Hypothalamus (tissue), 51 donors: ENCODE measurements at regions not wholly inside any gene's neighbourhood (a gene's known extent, or its start where the extent isn't known, plus 50 kb on each side); places are given as distances from the start of the nearest gene placed in this dataset.

Source experiments
- DNase-seq, 51 donors: peaks; one replicate each; lab custom pipeline; 2025; lab: John Stamatoyannopoulos, UW

DNA sequence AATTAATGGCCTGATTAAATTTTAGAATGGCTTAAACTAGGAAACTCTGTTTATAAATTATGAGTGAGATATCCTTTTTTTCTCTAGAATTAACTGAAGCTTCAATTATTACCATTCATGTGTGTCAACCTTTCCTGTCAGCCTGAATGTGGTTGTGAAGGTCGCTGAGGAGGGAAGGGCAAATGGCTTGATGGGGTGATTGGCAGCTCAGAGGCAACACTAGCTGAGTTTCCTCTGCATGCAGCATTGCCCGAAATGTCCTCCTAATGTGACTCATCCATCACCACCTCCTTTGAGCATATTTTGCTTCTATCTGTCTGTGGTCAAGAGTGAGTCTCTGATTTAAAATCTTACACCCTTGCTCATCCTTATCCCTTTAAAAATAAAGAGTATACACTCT lies 281.9 kb downstream of the TENT4A start:
- DNase-seq: no peak

DNA sequence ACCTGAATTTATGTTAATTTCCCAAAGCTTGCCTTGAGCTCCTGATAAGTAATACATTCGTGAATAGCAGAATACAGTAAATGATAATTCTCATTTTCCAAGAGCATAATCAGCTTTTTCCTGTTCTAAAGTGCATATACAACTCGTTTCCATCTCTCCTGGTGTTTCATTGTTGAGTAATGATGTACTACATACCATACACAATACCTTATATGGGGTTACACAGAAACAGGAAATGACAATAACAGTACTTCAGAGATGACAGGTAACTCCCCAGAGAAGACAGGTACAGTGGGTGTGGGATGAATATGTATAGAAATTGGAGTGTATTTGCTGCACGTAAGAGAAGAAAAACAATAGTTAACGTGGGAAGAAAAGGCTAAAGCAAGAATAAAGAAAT lies 287.1 kb downstream of the TENT4A start:
- peak in 1 of 51 donors; percentile 39 for DNase-seq

DNA sequence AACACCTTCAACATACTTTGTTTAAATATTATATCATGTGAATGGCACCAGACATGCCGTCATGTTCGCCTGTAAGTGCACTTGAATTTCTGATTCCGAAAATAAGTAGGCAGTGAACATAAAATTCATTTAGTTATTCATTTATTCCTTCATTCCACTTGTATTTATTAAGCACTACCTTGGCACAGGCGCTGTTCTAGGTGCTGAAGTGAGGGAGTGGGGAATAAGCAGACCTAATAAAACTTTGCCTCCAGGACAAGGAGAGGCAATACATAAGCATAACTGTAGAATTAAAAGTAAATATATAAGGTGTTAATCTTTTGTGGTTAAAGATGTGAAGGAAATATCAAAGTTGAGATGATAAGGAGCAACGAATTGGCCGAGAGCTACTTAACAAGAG lies 297.4 kb downstream of the TENT4A start:
- no peak for DNase-seq

DNA sequence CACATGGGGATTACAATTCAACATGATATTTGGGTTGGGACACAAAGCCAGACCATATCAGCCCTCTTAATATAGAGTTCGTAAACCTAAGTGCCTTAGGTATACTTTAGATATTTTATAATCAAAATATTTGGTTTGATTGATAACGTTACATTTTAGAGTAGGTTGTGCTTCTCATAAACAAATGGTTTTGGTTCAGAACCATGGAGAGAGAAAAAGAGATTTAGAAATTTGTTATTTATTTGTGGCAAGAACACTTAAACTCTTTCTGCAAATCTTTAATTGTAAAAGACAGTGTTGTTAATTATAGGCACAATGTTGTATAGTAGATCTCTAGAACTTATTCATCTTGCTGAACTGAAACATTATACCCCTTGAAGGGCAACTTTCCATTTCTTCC lies 298.8 kb downstream of the TENT4A start:
- DNase-seq: no peak

DNA sequence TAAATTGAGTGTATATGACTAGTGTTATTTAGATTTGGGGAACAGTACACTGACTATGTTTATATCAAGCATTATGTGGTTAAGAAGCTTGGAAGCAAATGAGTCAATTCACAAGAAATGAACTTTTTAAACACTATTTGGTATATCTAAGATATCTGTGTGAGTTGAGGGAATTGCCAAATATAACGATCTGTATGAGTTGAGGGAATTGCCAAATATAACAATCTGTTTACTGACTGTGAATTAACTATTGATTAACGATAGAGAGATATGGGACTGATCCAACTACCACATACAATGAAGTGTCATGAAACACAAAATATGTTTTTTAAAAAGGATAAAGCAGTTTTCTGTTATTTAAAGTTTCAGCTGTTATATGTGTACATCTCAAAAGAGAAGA lies 301.4 kb downstream of the TENT4A start:
- no peak for DNase-seq

DNA sequence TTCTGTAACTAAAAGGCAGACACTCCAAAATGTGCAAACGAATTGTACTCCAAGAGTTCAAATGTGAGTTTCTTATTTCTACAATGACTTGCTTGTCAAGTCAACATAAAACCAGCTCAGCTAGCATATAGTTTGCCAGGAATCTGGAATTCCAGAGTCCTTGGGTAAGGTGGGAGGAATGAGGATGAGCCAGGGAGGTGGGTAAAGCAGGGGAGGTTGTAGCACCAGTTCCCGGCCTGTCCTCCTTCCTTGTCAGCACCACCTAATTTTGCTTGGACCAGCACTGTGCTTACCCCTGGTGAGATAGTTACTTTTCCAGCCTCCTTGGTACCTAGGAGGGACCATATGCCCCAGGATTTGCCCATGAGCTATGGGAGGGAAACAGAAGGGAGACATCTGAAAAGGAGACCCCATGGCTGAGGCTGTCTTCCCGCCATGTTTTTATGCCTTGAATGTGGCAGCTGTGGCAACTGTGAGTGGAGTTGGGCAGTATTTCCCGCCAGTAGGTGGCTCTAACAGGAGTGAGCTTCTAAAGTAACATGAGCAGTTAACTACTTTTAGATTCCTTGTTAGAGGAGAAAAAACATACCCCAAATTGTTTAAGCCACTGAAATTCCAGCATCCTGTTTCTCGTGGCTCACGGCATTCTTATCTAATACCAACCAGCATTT lies 302.5 kb downstream of the TENT4A start:
- DNase-seq: no peak

DNA sequence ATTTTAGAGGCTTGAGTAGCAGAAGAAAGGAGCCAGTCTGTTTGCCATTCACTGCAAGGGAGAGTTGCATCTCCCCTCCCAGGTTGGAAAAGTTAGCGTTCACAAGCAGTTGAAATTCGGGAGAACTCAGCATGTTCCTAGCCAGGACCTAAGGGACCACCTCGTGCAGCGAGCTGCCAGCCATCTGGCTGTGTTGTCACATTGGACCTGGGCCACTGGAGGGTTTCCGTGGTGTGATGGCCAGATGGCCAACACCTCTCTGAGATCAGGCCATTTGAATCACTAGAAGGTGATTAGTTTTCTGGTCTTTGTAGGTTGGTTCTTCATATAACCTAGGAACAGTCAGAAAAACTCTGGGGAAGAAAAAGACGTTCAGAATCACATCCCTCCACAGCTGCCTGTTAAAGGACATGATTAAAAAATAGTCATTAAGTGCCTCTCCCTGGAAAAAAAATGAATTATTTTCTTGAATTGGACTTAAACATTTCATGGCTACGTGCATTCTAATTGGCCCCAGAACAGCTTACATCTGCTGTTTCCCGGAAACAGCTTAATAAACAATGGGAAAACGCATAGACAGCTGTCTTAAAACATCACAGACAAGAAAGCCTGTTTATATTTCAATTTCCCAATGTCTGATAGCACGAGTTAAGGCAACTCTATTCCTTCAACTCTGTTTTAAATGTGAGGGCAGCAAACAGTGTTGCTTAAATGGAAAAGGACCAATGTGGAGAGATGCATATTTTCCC lies 303.9 kb downstream of the TENT4A start:
- no peak for DNase-seq

DNA sequence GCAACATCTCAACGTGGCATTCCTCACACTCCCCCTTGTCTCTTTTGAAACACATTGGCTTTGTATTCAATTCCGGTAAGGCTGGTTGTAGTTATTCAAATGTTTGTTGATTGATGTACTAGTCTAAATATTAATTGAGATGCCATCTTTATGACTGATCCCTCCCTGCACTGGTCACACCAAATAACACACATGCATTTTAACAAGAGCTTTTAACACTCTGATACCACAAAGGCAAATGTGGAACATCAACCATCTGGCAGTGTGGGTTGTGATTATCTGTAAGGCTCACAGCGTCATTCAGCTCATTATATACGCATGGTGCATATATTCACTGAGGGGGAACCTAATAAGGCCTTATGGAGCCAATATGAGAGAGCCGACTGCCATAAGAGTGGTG lies 305.0 kb downstream of the TENT4A start:
- no peak for DNase-seq

DNA sequence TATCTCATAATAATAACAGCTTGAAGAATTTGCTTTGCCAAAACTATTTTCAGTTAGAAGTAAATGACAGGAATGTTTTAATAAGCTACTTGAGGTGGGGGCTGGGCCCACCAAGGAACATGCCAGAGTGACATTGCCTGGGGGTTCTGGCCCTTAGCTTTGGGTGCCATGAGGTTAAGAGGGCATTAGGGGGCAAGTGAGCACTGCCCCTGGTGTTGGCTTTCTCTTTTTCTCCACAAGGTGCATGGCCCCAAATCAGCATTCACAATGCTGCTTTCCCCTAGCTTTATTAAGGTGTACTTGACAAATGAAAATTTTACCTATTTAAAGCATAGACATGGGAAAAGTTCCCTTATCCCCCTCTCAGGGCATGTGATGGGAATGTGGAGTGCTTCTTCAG lies 305.4 kb downstream of the TENT4A start:
- DNase-seq: no peak

DNA sequence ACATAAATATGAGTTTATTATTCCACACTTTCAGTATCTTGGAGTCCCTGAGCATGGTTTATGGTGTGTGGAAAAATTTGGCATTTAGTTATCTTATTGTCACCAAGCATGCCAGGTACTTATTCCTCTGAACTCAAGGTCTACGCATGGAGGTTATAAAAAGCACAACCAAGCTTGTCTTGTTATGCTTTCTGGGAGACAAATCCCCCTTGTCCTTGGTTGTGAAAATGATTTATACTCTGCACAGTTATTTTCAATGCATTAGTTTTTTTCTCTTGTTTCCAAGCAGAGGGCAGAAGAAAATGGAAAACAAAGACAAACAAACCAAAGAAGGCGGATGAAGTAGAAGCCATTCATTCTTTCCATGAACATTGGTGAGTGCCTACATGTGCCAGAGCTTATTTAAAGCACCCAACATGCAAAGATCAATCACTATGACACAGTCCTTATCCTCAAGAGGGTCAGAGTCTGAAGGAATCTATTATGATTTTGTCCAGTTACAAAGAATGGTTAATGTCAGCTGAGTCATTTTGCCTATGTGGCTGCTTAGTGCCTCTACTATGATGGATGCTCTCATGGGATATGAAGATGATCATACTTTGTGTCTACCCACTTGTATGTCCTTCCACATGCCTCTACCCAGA lies 323.1 kb downstream of the TENT4A start:
- no peak for DNase-seq

DNA sequence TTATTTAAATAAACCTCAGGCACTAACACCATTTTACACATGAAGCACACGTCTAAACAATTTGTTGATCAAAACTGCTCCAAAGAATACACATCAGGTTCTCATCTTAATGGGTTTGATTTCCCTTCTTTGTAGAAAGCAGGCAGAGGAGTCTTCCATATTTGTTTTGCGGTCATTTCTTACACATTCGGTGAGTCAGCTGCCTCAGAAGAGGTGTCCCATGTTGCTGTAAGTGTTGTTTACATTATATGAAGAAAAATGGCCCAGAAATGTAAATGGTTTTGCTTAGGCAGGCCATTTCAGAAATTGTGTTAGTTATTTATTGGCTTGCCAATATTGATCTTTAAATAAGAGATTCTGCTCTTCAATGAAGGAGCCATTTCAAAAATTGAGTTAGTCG lies 325.8 kb downstream of the TENT4A start:
- DNase-seq: no peak

DNA sequence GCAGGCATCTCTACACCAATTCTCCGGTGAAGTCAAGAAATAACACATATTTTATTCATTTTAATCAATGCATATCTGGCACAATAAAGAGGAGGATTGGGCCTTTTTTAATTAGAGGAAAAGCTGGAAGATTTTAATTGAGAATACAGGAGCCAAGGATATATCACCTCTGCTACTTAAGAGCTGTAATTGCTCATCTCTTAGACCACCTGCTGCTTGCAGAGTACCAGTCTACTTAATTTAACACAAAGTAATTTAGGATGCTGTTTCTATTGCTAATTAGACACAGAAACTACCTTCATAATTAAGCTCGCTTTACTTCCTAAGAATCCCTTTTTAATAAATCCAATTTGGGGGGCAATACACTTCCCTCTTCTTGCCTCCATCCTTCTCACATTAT lies 326.9 kb downstream of the TENT4A start:
- no peak for DNase-seq

DNA sequence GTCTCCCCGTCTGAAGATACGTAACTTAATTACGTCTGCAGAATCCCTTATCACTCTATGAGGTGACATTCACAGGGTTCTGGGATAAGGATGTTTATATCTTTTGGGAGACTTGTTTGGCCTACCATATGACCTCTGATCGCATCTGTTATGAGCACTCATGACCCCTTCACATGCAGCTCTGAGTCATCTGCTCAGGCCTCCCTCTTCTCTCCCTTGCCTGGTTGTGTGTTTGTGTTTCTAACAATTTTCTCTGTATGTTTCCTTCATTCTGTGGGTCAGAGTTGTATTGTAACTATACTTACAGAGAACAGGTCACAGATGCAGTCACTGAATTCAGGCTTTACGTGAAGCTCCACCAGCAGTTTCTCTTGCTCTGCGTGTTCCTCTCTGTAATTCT lies 330.6 kb downstream of the TENT4A start:
- no peak for DNase-seq

DNA sequence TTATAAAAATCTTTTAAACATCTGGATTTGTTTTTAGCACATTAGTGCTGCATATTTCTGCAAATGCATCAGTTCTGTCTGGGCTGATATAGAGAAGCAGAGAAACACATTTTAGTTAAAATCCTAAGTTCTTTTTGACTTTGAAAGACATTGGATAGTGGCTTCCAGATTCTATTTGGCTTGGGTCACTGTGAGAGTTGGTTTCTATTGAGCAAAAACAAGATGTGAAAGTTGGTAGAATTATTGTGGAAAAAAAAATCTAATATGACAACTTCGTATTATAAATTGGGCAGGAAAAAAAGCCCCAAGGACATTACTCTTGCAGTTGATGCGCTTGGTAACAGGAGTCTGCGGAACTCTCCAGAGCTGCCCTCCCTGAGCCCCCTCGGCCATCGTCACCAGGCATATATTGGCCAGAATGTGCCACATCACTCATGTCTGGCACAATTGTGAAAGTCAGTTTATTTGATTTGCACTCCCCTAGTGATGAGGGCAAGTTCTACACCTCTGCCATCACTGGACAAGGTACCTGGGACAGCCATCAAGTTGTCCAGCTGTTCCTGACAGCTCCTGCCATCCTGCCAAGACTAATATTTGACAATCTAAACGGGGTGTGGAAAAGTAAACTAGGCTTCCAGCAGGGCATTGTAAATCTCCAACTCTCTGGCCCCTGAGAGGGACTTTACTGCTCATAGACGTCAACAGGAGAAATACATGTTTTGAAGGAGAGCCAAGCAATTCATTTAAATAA lies 334.5 kb downstream of the TENT4A start:
- no peak for DNase-seq

DNA sequence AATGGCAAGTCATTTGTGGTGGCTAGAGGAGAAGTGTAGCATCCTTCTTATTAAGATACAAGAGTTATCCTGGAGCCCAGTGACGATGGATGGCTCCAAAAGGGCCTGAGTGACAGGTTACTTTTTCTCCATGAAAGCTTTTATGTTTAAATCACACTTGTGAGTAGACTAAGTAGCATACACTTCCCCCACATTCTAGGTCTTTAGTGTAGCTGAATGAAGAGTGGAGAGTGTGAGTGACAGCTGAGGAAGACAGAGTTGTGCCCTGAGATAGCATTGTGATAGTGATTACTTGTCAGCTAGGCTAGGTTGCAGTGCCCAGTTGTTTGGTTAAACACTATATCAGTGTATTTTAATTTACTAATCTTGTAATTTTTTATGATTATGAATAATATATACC lies 337.8 kb downstream of the TENT4A start:
- no peak for DNase-seq

DNA sequence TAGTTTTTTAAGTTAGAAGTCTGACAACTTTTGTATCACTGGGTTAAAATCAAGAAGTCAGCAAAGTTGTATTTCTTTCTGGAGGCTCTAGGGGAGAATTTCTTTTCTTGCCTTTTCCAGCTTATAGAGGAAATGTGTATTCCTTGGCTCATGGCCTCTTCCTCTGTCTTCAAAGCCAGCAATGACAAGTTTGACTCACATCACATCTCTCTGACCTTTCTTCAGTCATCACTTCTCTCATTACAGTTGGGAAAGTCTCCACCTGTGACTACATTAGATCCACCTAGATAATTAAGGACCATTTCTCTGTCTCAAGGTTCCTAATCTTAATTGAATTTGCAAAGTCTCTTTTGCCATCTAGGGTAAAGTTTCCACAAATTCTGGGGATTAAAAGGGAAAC lies 339.9 kb downstream of the TENT4A start:
- DNase-seq: no peak

DNA sequence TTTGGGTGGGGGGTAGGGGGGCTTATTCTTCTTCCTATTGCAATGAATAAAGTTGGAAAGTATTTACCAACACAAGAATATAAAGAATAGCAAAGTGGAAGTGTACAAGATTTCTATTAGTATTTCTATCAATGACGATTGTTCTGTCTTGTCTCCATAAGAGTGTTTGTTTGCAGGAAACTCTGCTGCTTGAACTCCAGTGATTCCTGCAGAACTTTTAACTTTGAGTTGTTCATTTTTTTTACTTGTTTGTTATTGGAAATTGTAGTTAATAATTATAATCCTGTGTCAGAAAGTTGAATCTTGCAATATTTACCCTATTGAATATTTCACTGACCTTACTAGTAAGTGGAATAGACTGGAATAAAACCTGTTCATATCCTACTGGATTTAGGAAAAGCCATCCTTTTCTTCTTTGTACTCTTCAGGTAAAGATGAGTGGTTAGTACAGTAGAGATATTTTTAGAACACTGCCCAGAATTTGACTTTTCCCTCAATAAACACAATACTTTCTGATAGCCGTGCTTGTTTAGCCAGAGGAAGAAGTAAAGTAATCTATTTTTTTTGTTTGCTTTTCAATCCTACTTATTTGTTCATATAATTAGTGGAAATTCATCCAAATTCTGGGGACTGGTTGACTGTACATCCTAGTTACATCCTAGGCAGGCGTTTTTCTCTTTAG lies 340.4 kb downstream of the TENT4A start:
- no peak for DNase-seq

DNA sequence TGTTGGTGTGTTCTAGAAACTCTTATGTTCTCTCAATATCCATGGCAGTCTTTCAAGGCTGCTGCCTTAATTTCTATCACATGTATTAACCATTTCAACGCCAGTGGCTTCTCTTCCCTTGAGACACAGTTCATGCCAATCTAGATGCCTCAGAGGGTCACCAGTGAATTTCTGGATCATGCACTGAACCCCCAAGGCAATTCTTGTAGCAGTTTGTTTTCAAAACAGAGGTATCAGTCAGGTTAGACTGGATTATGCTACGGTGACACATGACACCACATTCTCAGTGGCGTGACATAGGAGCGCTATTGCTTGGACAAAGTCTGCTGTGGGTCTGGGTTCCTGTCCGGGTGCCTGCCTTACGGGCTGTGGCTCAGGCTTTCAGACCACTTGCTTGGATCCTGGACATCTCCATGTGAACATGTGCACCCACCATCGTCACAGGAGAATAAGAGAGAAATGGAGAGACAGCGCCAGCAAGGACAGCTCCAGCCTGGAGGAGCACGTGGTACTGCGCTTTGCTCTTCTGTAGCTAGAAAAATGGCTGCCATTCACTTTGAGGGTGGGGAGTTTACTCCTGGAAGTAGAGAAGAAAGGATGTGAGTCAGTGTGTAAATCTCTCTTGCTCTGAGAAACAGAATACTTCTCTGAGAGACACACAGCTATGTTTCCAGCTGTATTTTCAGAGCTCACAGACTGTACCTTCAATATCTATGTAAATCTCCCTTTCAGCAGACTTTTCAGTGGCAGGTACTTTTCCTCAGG lies 329.3 kb upstream of the ADCY2 start:
- no peak for DNase-seq

DNA sequence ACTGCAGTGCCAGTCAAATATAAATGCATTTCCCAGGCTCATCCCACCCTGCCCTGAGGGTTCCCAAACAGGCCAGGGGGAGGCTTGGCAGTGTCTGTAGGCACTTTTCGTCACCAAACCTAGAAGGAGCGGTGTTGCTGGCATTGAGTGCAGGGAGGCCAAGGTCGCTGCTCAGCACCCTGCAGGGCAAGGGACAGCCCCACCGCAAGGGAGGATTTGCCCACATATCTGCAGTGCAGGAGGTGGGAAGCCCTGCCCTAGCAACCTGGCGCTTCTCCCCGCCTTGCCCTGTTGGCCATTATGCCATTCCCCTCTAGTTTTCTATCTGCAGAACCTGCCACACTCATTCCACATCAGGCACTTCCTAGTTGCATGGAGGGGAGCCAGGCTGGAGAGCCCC lies 327.8 kb upstream of the ADCY2 start:
- no peak for DNase-seq

DNA sequence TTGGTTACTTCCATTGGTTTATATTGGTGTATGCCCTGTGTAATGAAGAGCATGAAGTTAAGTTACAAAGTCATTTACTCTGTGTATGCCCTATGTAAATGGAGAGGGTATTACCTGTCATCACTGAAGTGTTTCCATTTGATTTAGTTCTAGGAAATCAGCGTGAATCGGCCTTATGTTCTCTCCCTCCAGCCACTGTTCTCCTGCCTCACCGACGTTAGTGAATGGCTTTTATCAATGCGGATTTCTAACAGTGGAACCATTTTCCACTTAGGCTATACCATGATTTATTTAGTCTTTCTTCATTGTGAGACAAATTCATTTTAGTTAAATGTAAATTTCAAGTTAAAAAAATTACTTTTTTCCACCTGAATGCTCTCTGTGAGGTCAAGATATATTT lies 327.0 kb upstream of the ADCY2 start:
- DNase-seq: no peak
